SK-N-SH (cell line): ENCODE measurements at regions not wholly inside any gene's neighbourhood (a gene's known extent, or its start where the extent isn't known, plus 50 kb on each side); places are given as distances from the start of the nearest gene placed in this dataset.

ENCODE experiments used
- CHD2 ChIP-seq: fragments of 150-350 bp; IDR thresholded peaks from 2 replicates; pipeline ENCODE4 v1.6.1; 2018; ENCODE audit warnings: low read length; ENCODE audit not compliant: partially characterized antibody
- CTCF ChIP-seq: fragments of 200-600 bp; sonication (generic); IDR thresholded peaks from 2 replicates; pipeline ENCODE4 v1.6.1; 2017; ENCODE audit warnings: antibody characterized with exemption, mild to moderate bottlenecking, moderate library complexity
- ELF1 ChIP-seq: IDR thresholded peaks from 2 replicates; pipeline ENCODE4 v1.4.0; 2012
- EP300 ChIP-seq, 2 experiments: IDR thresholded peaks; 2 replicates each; pipeline versions ENCODE4 v1.4.0 to v1.6.1; 2012; ENCODE audit warnings: borderline replicate concordance in 1 of 2, low read depth in 1 of 2, low read length in 1 of 2
- EZH2phosphoT487 ChIP-seq: fragments of 200-600 bp; sonication (generic); IDR thresholded peaks from 2 replicates; pipeline ENCODE4 v1.6.1; 2017; ENCODE audit warnings: low read depth, mixed run types, mild to moderate bottlenecking, antibody characterized with exemption, moderate library complexity, borderline replicate concordance
- GABPA ChIP-seq: IDR thresholded peaks from 2 replicates; pipeline ENCODE4 v1.4.0; 2012; ENCODE audit warnings: low read depth, mild to moderate bottlenecking
- MAX ChIP-seq: IDR thresholded peaks from 2 replicates; pipeline ENCODE4 v1.4.0; 2012; ENCODE audit warnings: low read depth
- NFIC ChIP-seq: IDR thresholded peaks from 2 replicates; pipeline ENCODE4 v1.4.0; 2012; ENCODE audit warnings: borderline replicate concordance
- POLR2AphosphoS5 ChIP-seq: IDR thresholded peaks from 2 replicates; pipeline ENCODE4 v1.6.1; 2012; ENCODE audit warnings: low read depth, low read length
- RAD21 ChIP-seq: IDR thresholded peaks from 2 replicates; pipeline ENCODE4 v1.6.1; 2012; ENCODE audit warnings: mild to moderate bottlenecking, low read length
- RXRA ChIP-seq: IDR thresholded peaks from 2 replicates; pipeline ENCODE4 v1.4.0; 2012; ENCODE audit warnings: low read depth, mild to moderate bottlenecking, borderline replicate concordance
- SIN3A ChIP-seq: IDR thresholded peaks from 2 replicates; pipeline ENCODE4 v1.6.1; 2012; ENCODE audit warnings: low read depth, mild to moderate bottlenecking, low read length, moderate library complexity, borderline replicate concordance
- SMC3 ChIP-seq: IDR thresholded peaks from 2 replicates; pipeline ENCODE4 v1.6.1; 2012; ENCODE audit warnings: low read depth, low read length, improper control_type of control experiment

- TF ChIP-seq EP300 (IDR thresholded peaks at IDR 0.05; ENCODE audit: borderline replicate concordance in 1 of 2, low read depth in 1 of 2, low read length in 1 of 2) = no peak
- TF ChIP-seq CTCF = no peak
- TF ChIP-seq MAX = no peak
- no peak for TF ChIP-seq CHD2
- TF ChIP-seq ELF1 = no peak
- no peak for TF ChIP-seq SIN3A
- TF ChIP-seq SMC3 = no peak
- TF ChIP-seq EZH2phosphoT487 = no peak
- TF ChIP-seq RAD21 = no peak
- no peak for TF ChIP-seq POLR2AphosphoS5
- TF ChIP-seq NFIC = no peak
- TF ChIP-seq GABPA = no peak
- no peak for TF ChIP-seq RXRA
Measured at GRCh38 chr4:32929796-32930699, 2209.9 kb downstream of the PCDH7 start.
